ENCODE measurements at regions not wholly inside any gene's neighbourhood (a gene's known extent, or its start where the extent isn't known, plus 50 kb on each side); places are given as distances from the start of the nearest gene placed in this dataset.
"Not testable (repeated sequence)": the region's sequence is repeated elsewhere in the genome, so short reads cannot be mapped to it uniquely, and the experiment has no call there.

DNA sequence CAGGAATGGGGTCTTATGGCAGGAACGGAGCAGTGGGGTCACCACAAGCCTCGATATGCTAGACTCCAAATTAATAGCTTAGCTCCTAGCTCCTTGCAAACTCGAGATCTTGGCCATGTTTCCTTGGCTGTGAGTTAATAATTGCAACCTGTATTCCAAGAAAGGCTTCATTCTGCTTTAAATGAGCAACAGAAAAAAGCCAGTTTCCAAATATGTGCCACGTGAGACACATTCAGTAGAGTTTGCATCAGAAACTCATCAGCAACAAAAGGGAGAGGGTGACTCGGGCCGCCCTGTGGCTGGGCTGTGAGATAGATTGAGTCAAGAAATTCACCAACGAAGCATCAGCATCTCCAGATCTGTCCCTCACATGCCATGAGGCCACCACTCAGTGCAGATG is 112.0 kb downstream of the NPTX2 start:
- DNase-seq, result no peak

DNA sequence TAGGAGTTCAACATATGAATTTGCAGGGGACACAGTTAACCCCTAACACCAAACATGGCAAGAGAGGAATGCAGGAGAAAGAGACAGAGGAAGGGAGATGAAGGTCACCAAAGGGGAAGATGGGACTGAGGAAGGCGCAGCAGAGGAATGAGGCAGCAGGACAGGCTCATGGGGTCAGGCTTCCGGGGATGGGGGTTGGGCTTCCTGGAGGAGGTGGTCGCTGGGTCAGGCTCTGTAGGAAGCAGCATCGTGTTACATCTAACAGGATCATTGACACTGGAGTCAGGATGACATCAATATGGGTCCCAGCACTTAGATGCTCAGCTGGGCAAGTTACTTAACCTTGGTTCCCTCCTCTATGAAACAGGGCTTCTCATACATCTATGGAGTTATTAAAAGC is 113.2 kb downstream of the NPTX2 start:
- no peak for DNase-seq

DNA sequence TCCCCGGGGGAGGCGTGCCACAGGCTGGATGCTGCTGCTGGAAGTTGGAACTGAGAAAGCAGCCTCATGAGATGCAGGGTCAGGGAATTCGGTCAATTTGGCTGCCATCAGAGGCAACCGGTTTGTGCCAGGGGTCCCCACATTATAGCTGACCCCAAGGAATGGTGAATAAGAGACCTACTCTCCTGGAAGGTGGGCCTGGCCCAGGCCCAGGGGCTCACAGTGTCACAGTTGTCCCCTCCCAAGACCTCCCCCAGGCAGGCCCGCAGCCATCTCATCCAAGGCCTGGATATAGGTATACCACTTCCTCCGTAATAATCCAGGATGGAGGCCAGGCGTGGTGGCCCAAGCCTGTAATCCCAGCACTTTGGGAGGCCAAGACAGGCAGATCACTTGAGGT is 114.6 kb downstream of the NPTX2 start:
- no peak for DNase-seq

DNA sequence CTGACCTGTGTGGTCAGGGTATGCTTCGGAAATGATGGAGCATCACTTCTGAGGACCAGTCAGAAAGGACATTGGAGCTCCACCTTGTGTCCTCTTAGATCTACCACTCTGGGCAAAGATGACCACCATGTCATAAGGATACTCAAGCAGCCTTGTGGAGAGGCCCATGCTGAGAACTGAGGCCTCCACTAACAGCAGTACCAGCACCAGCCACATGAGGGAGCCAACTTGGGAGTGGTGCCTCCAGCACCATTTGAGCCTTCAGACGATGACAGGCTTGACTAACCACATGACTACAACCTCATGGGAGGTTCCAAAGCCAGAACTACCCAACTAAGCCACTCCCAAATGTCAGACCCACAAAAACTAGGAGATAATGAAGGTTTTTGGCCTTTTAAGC is 116.0 kb downstream of the NPTX2 start:
- DNase-seq, result no peak

DNA sequence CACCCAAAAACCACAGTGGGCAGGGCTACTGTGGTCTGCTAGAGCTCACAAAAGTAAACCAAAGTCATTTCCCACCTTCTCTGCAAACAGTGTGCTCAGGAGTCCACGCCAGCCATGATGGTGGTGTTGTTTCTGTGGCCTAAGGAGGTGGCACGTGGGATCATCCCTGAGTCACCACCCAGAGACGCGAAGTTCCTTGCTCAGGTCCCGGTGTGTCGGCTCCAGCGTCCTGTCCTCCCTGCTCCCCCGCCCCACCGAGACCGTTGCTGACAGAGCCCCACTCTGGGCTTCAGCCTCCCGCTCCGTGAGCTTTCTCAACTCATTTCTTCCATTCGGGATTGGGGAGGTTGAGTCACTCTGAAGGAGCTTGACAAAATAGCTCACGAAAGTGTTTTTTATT is 118.7 kb downstream of the NPTX2 start:
- no peak for DNase-seq

DNA sequence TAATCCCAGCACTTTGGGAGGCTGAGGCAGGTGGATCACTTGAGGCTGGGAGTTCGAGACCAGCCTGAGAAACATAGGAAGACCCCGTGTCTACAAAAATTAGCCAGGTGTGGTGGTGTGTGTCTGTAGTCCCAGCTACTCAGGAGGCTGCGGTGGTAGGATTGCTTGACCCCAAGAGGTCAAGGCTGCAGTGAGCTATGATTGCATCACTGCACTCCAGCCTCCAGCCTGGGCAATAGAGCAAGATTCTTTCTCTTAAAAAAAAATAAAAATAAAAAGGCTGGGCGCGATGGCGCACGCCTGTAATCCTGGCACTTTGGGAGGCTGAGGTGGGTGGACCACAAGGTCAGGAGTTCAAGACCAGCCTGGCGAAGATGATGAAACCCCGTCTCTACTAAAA is 119.4 kb downstream of the NPTX2 start:
- DNase-seq, result not testable (repeated sequence)

DNA sequence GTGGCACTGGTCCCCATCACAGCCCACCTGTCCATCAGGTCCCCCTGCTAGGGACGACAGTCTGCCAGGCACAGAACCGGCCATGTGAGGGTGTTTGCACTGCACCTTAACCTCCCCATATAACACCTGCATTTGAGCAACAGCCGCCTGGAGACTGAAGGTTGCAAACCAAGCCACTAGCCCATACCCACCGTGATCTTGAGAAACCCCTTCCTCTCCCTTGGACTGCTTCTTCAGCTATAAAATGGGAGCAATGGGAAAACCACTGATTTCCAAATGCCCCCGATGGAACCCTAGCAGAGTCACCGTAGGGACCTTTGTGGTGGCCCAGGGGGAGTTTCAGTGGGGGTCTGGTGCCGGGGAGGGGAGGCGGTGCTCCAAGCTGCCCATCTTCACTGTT is 120.1 kb downstream of the NPTX2 start:
- no peak for DNase-seq

DNA sequence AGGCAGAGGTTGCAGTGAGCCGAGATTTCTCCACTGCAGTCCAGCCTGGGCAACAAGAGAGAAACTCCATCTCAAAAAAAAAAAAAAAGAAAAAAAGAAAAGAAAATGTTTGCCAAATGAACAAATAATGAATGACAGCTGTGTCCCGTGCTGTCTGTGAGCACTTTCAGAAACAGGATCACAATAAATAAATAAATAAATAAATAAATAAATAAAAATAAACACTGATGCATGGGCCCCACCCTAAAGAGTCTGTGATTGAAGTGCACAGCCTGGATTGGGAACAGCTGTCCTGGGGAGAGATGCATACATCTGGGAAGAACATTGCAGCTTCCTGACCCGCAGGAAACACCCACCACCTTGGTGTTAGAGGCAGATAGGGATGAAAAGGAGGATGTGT is 123.6 kb downstream of the NPTX2 start:
- no peak for DNase-seq

DNA sequence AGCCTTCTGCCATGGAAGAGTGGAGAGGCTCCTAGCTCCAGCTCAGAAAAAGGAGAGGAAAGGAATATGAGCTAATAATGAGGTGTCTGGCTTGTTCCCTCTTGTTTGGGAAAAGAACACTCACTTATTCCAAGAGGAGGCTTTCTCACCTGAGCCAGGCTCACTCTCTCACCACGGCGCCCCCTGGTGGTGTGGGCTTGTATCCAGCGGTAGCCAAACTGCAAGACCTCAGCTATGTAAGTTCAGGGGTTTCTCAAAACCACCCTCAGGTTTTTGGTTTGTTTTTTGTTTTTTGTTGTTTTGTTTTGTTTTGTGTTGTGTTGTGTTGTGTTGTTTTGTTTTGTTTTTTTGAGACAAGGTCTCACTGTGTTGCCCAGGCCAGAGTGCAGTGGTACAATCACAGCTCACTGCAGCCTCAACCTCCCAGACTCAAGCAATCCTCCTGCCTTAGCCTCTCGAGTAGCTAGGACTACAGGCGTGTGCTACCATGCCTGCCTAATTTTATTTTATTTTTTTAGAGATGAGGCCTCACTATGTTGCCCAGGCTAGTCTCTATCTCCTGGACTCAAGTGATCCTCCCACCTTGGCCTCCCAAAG is 124.0 kb downstream of the TMEM130 start:
- DNase-seq, result peak; percentile 16

DNA sequence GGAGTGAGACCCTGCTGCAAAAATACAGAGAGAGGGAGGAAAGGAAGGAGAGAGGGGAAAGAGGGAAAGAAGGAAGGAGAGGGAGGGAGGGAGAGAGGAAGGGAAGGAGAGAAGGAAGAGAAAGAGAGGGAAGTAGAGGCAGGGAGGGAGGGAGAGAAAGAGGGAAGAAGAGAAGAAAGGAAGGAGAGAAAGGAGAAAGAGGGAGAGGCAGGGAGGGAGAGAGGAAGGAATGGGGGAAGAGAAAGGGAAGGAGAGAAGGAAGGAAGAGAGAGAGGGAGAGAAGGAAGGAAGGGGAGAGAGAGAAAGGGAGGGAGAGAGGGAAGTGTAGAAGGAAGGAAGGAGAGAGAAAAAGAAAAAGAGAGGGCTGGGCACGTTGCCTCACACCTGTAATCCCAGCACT is 121.7 kb downstream of the TMEM130 start:
- no peak for DNase-seq

DNA sequence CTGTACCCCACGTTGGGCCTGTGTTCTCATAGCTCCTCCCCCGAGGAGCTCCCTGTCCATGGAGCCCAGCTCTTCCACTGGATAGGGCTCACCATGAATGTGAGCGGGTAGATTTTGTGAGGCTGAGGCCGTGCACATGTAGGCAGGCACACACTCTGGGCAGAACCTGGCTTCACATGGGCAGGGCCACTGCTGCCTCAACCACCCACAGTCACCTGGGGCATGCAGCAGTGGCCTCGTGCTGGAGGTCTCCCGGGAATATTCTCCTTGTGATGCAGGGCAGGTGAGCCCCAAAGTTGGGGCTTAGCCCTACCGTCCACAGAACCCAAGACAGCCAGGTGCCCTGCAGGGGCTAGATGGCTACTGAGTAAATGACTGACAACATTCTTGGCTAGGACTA is 116.6 kb downstream of the TMEM130 start:
- no peak for DNase-seq

DNA sequence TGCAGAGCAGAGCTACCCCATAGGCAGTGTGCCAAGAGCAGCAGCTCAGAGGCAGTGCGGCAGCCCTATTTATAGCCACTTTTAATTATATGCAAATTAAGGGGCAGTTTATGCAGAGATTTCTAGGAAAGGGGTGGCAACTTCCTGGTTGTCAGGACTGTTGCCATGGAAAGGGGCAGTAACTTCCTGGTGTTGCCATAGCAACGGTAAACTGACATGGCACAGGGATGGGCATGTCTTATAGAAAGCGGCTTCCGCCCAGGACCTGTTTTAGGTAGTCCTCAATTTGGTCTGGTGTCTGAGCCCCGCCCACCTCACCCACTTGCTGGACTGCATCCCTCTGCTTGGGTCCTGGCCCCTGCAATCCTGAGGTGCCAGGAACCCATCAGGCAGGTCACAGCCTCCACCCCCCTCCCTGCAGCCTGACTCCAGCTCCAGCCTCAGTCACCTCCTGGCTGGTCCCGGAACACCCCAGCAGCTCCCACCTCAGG is 115.8 kb downstream of the TMEM130 start:
- DNase-seq, result no peak

DNA sequence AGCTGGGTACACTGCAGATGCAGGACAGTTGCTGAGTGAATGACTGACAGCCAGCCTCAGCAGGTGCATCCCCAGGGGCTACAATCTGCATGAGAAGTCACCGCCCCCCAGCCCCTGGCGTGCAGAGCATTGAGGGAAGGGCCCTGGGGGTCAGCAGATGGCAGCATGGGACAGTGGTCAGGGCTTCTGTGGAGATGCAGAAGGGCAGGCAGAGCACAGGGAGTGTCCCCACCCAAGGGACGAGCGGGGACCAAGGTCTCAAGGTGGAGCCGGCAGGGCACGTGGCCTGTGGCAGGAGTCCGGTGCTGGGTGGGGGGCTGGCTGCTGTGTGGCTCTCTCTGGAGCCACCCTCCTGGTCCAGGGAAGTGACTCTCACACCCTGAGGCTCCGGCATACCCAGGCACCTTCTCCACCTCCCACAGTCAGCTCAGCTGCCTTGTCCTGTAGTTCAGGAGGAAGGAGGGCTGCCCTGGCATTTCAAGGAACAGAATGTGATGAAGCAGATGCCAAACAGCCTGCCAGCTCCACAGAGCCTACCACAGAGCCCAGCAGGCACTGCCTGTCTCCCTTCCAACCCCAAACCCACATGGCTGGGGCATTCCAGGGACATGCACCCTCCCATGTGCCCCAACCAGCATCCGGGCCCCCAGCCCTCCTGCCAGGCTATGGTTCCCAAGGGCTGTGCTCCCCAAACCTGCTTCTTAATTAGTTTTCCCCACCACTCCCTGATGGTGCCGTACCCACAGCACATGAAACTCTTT is 114.5 kb downstream of the TMEM130 start:
- no peak for DNase-seq

DNA sequence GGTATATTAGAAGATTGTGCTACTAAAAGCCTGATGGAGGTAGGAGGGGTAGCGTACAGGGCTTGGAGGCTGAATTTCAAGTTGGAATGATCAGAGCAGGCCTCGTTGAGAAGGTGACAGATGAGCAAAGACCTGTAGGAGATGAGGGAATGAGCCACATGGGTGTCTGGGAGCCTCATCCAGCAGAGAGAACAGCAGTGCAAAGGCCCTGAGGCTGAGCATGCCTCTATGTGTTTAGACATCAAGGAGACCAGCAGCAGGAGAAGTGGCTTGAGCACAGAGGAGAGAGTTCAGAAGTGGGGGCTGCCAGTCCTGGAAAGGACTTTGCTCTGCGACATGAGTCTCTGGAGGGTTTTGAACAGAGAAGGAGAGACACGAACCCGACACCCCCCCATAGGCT is 111.7 kb downstream of the TMEM130 start:
- DNase-seq, result no peak

DNA sequence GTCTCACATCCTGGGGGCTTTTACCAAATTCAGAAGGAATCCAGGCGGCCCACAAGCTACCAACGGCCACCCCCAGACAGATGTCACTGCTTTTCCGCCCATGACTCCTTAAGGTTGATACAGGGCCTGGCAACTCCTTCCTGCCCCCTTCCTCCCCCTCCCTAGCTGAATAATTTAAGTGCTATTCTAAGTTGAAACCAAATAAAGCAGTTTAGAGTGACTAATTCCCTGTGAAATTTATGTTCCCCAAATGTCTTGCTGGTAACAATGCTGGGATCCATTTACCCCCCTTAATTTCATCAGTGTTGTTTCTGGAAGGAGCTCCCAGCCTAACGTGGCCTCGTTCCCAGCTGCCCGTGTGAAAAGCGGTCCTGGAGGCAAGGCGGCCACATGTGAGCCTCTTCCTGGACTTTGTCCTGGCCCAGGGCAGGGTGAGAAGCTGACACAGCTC is 109.6 kb downstream of the TMEM130 start:
- no peak for DNase-seq

DNA sequence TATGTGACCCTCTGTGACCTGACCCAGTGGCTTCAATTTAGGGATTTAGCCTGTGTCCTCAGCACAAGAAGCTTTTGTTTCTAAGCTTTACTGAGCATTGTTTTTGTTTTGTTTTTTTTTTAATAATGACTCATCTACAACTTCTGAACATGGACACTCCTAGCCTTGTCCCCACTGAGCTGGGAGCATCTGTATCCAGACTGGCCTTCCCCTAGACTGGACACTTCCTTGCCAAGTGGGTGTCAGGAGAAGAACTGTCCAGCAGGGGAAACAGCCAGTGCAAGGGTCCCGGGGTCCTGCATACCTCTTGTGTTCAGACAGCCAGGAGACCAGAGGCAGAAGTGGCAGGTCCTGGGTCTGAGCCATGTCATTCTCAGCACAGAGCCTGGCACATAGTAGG is 108.6 kb downstream of the TMEM130 start:
- DNase-seq, result no peak

DNA sequence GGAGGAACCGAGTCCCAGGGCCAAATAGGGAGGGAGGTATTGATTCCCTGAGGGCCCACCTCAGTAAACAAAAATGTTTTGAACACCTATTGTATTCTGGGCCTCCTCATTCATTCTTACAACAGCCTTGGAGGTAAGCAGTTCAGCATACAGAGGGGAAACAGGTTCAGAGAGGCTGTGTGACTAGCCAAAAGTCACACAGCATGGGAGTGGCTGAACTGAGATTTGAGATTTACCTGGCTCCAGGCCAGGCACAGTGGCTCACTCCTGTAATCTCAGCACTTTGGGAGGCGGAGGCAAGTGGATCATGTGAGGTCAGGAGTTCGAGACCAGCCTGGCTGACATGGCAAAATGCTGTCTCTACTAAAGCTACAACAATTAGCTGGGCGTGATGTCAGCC is 107.2 kb downstream of the TMEM130 start:
- DNase-seq, result no peak

DNA sequence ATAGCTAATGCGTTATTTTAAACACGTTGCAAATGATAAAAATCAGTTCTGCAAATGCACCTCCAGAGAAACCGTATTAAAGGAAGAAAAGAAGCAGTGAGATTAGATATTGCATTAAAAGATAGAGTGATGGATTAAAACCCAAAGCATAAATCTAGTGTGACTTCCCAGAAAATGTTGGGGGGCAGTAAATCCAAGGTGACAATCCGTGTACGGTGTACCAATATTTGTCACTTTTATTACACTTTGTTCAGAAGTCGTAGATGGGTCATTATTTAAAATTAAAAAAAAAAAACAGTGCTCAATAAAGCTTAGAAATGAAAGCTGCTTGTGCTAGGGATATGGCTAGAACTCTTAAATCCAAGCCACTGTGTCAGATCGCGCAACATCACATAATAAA is 106.4 kb downstream of the TMEM130 start:
- no peak for DNase-seq

DNA sequence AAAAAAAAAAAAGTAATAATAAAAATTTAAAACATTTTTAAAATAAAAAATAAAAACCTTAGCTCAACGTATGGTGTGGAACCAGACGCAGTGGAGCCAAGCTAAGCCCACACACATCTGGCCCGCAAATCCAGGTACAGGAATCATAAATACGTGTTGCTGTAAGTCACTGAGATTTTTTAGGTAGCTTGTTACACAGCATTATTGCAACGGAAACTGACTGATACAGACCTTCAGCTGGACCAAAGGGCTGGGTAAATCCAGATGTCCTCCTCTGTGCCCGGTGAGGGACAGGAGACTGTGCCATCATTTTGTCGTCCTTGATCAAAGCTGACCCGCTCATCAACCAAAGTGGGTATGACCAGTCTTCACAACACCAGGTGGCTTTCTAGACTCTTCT is 104.9 kb downstream of the TMEM130 start:
- no peak for DNase-seq

DNA sequence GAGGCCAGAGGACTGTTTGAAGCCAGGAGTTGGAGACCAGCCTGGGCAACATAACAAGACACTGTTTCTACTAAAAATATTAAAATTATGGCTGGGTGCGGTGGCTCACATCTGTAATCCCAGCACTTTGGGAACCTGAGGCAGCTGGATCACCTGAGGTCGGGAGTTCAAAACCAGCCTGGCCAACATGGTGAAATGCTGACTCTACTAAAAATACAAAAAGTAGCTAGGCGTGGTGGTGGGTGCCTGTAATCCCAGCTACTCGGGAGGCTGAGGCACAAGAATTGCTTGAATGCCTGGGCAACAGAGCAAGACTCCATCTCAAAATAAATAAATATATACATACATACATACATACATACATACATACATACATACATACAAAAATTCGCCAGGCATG is 99.7 kb downstream of the TMEM130 start:
- DNase-seq, result not testable (repeated sequence)

DNA sequence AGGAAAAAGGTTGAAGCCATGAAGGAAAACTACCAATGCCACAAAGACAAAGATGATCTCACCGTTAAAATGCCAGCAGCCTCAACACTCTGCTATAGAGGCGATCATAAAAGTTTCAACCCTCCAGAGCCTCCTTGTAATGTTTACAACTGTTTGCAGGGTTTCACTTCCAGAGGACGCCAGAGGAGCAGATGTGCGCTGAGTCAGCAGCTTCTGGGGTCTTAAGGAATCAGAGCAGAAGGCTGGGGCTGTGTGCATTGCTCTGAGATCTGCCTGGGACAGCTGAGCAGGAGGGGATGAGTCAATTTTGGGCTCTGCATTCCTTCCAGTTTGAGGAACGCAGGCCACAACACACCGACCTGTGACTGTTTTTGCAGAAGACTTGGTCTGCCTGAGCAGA is 98.3 kb downstream of the TMEM130 start:
- DNase-seq, result no peak

DNA sequence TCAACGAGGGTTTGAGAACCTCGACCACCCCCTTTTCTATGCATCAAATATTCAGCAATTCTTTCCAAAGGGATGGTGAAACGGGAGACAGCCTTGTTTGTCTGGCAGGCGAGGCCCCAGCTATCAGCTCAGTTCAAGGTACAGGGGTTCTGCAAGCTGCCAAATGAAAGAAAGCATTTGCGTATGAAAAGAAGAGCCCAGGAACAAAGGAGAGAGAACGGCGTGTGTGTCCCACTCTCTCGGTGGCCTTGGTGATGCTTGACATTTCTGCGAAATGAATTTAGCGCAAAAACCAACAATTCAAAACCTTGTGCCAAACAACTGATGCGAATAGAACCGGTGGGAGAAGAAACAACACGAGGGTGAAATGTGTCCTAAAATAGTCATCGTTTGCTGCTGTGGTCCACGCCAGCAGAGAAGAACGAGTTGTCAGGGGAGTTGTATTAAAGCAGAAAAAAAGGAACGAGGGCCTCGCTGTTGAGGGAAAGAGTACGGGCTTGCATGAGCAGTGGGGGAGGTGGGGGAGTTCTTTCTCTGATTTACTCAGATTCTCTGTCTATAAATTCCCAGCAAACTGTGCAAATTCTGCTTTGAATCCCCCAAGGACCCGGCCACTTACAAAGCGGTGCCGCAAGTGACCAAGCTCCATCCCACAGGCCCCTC is 97.7 kb downstream of the TMEM130 start:
- DNase-seq, result no peak

DNA sequence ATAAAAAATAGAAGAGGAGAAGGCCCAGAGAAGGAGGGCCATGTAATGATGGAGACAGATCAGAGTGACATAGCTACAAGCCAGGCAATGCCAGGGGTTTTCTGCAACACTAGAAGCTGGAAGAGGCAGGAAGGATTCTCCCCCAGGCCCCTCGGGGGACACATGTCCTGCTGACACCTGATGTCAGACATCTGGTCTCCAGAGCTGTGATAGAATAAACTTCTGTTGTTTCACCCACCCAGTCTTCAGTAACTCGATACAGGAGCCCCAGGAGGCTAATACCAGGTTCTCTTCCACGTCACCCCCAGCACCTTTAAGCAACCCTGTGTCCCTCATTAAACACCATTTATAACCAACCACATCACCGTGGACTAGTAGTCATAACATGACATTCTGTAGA is 94.9 kb downstream of the TMEM130 start:
- DNase-seq, result no peak

DNA sequence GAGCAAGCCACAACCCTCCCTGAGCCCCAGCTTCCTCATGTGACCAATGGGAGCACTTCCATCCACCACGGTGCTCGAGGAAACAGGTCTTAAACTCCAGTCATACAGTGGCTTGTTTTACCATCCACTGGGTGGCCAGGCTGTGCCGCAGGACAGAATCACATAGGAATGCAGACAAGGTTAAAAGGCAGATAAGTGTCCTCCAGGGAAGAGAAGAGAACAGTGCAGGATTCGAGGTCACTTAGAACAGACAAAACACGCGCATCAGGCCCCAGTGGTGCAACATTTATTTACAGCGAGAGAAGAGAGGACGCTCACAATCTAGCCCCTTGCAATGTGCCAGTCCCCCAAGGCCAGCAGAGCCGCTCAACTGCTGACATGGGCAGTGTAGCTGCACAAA is 92.8 kb downstream of the TMEM130 start:
- DNase-seq, result no peak

Measured in KG1 (cell line).